ENCODE measurements at regions not wholly inside any gene's neighbourhood (a gene's known extent, or its start where the extent isn't known, plus 50 kb on each side); places are given as distances from the start of the nearest gene placed in this dataset.

DNA sequence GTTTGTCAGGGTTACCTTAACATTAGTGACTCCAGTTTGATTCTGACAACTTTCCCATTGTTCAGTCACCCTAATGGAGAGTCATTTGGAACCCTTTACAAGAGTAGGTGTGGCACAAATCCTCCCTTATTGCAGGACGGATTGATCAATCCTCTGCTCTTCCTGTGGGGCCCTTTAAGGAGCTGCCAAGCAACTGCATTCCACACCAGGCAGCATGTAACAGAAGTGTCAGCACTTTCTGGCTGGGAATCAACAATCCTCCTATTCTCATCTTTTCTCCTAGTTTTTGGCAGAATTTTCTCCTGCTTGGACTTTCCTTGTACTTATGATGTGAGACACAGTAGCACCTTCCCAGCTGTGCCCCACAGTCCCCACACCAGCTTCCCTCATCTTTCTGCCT, 177.8 kb downstream of the ST6GAL2 start:
- DNase-seq (ENCODE audit: low read depth, low spot score) = no peak

GRCh38 chr2:106709229-106709628, 176.7 kb downstream of the ST6GAL2 start:
- DNase-seq (ENCODE audit: low read depth, low spot score) = no peak

DNA sequence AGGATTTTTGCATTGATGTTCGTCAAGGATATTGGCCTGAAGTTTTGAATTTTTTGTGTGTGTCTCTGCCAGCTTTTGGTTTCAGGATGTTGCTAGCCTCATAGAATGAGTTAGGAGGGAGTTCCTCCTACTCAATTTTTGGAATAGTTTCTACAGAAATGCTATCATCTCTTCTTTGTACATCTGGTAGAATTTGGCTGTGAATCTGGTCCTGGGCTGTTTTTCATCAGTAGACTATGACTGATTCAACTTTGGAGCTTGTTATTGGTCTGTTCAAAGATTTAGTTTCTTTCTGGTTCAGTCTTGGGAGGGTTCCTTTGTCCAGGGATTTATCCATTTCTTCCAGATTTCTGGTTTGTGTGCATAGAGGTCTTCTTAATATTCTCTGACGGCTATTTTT, 166.7 kb downstream of the ST6GAL2 start:
- DNase-seq (ENCODE audit: low read depth, low spot score) = no peak

DNA sequence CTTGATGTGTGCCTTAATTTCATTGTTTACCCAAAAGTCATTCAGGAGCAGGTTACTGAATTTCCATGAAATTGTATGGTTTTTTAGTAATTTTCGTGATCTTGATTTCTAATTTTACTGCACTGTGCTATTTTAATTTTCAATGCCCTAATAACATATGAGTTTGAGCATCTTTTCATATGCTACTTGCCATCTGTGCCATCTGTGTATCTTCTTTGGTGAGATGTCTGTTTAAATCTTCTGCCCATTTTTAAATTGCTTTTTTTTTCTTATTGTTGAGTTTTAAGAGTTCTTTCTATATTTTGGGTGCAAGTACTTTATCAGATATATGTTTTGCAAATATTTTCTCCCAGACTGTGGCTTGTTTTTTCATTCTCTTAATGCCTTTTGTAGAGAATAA, 165.9 kb downstream of the ST6GAL2 start:
- no peak for DNase-seq (ENCODE audit: low read depth, low spot score)

DNA sequence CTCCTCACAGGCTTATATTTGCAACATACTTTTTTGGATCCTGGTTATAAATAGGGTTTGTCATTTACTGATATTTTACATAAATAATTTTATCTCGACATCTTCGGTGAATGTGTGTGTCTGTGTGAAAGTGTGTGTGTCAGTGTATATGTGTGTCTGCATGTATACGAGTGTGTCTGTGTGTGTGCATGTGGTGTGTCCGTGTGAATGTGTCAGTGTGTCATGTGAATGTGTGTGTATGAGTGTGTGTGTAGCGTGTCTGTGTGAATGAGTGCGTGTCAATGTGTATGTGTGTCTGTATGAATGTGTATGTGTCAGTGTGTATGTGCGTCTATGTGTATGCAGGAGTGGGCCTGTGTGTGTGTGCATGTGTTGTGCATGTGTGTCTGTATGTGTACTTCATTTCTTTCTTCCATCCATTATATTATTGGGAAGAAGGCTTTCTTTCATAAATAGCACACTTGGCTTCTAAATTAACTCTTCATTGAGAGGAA, 161.6 kb downstream of the ST6GAL2 start:
- no peak for DNase-seq (ENCODE audit: low read depth, low spot score)

DNA sequence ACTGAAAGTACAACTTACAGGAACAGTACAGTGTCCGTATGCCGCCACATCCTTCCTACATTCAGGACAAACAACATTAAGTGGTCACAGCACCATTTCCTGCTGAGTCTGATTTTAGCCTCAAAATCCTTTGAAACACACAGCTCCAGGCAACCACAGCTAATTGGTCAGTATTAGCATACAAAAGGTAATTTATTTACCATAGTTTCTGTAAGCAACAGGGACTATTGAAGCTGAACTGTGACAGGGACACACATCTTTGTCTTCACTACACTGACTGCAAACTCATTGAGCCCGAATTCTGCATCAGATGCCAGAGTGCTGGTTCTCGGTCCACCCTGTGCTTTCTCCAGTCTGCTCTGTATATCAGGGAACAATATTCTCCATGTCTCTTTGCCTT, 151.8 kb downstream of the ST6GAL2 start:
- no peak for DNase-seq (ENCODE audit: low read depth, low spot score)

DNA sequence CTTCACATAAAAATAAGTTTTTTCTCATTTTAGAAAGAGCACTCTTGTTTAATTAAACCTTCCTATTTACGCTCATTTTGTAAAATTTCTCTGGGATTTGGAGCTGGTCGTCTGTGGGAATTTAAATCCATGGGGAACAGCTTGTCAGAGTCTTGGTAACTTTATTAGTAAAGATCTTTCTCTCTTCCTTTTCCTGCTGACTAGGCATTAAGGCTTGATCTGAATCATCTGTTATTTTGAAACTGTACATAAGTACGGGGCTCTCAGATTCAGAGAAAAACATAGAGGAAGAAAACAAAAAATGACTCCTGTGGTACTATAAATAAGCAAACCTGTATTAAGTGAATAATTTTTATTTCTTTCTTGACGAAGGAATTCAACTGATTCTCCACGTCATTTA, 150.2 kb downstream of the ST6GAL2 start:
- no peak for DNase-seq (ENCODE audit: low read depth, low spot score)

- DNase-seq (ENCODE audit: low read depth, low spot score) = no peak
These were observed 149.7 kb downstream of the ST6GAL2 start for GRCh38 chr2:106736221-106736620.

DNA sequence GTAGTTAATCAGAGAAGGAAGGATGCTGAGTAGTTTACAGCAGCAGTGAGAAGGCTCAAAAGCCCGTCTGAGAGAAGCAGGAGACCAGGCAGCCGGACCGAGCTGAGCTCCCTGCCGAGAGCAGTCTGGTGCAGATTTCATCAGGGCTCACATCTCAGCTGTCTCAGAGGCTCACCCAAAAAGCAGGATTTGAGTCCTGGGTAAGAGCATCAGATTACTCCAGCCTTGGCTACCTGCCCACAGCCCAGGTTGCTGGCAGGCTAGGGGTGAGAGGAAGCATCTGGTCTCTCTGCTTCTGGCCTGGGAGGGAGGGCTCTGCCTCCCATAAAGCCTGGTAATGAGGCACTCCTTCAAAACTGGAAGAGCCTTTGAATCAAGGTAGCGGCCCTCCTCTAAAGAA, 140.5 kb downstream of the ST6GAL2 start:
- DNase-seq (ENCODE audit: low read depth, low spot score) = no peak

DNA sequence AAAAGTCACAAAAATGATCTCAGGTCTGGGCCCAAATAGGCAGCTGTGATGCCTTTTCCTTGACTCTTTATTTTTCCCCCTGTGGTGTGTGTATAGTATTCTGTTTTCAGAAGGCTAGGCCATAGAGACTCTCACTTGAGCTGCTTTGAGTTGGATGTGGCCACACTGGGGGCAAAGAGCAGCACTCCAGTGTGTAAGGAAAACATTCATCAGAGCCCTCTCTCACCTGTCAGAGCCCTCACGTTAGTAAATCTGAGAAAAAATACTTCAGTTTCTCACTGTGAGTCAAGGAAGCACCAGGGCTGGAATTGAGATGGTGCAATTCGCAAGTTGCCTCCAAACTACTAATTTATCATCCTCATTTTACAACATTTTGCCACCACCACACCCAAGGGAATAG, 136.1 kb downstream of the ST6GAL2 start:
- no peak for DNase-seq (ENCODE audit: low read depth, low spot score)
